Astrocyte (in vitro differentiated cells and primary cell): ENCODE measurements at regions not wholly inside any gene's neighbourhood (a gene's known extent, or its start where the extent isn't known, plus 50 kb on each side); places are given as distances from the start of the nearest gene placed in this dataset.

Experiments used
- EZH2 ChIP-seq: IDR thresholded peaks from 2 replicates; pipeline ENCODE4 v1.6.1; 2012; ENCODE audit warnings: mild to moderate bottlenecking, low read length, inconsistent platforms; ENCODE audit not compliant: insufficient read depth
- TF ChIP-seq, protein P1 (sequence below): IDR thresholded peaks from 2 replicates; pipeline ENCODE4 v1.5.1; 2011; ENCODE audit warnings: low read depth, mild to moderate bottlenecking, inconsistent platforms, low read length, moderate library complexity; ENCODE audit not compliant: insufficient read depth

DNA sequence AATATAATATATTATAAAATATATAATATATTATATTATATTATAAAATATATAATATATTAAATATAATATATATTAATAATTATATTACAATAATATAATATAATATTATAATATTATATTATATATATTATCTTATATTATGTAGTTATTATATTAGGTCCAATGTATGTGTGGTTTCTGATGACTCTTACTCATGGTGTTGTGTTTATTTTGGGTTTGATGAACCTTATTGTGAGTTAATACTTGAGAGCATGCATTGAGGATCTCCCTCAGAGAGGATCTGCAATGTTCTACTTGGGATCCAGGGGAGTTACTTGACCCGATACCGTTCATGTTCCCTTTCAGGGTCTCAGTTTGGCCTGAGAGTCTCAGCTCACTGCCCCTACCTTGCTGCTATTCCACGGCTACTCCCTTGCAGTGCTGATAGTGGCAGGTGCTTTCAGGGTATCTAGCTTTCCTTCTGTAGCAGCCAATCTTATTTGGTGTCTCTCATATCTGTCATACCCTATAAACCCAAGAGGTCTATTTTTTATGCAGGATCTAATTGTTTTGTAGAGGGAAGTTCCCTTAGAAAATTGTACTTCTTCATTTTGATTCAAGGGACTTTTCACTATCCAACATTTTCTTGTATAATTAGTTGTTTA lies 89.1 kb upstream of the ZDHHC17 start:
- TF ChIP-seq EZH2: no peak
- TF ChIP-seq, protein P1, sequence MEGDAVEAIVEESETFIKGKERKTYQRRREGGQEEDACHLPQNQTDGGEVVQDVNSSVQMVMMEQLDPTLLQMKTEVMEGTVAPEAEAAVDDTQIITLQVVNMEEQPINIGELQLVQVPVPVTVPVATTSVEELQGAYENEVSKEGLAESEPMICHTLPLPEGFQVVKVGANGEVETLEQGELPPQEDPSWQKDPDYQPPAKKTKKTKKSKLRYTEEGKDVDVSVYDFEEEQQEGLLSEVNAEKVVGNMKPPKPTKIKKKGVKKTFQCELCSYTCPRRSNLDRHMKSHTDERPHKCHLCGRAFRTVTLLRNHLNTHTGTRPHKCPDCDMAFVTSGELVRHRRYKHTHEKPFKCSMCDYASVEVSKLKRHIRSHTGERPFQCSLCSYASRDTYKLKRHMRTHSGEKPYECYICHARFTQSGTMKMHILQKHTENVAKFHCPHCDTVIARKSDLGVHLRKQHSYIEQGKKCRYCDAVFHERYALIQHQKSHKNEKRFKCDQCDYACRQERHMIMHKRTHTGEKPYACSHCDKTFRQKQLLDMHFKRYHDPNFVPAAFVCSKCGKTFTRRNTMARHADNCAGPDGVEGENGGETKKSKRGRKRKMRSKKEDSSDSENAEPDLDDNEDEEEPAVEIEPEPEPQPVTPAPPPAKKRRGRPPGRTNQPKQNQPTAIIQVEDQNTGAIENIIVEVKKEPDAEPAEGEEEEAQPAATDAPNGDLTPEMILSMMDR: no peak
